Right lung (tissue), 2 donors: ENCODE measurements at regions not wholly inside any gene's neighbourhood (a gene's known extent, or its start where the extent isn't known, plus 50 kb on each side); places are given as distances from the start of the nearest gene placed in this dataset.
"Not testable (repeated sequence)": the region's sequence is repeated elsewhere in the genome, so short reads cannot be mapped to it uniquely, and the experiment has no call there.

Experiments used
- DNase-seq, 2 donors: peaks; one replicate each; pipeline ENCODE4 v3.0.0-alpha.2; 2013

DNA sequence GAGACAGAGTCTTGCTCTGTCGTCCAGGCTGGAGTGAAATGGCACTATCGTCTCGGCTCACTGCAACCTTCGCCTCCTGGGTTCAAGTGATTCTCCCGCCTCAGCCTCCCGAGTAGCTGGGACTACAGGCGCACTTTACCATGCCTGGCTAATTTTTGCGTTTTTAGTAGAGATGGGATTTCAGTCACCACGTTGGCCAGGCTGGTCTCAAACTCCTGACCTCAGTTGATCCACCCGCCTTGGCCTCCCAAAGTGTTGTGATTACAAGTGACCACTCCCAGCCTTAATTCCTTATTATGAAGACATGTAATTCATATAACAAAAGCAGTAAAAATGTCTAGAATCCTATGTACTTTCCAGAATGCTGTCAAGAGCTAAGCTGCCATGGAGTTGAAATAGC, 434.5 kb upstream of the ZNG1F start:
- not testable (repeated sequence) for DNase-seq

DNA sequence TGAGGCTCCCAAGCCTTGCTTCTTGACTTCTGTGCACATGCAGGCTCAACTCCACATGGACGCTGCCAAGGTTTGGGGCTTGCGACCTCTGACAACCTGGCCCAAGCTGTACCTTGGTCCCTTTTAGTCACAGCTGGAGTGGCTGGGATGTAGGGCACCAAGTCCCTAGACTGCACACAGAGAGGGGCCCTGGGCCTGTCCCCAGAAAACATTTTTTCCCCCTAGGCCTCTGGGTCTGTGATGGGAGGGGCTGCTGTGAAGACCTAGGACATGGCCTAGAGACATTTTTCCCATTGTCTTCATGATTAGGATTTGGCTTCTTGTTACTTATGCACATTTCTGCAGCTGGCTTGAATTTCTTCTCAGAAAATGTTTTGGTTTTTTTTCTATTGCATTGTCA, 430.1 kb upstream of the ZNG1F start:
- not testable (repeated sequence) for DNase-seq

DNA sequence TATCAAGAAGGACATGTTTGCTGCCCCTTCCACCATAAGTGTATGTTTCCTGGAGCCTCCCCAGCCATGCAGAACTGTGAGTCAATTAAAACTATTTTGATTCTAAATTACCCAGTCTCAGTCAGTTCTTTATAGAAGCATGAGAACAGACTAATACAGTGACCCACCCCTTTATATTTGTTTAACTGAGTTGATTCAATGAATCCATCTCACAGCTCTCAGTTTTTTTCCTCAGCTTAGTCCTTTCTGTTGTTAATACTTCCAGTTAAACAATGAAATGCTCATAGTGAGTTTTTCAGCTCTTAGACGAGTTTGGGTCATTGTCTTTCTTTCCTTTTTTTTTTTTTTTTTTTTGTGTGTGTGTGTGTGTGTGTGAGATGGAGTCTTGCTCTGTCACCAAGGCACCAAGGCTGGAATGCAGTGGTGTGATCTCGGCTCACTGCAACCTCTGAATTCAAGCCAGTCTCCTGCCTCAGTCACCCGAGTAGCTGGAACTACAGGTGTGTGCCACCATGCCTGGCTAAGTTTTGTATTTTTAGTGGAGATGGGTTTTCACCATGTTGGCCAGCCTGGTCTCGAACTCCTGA, 417.9 kb upstream of the ZNG1F start:
- DNase-seq, result not testable (repeated sequence)

DNA sequence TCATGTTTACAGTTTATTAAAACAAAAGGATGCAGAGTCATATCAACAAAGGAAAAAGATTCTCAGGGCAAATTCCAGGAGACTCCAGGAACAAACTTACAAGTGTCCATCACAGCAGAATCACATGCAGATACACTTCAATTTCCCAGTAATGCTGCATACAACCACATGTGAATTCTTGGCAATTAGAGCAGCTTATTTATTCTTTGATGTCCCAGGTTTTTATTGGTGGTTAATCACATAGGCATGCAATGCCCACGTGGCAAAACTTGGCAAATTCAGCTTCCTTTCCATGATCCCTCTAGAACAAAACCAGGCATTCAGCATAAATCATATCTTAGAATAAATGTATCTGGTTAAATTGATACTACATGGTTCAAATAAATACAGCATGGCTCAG, 376.5 kb upstream of the ZNG1F start:
- DNase-seq, result not testable (repeated sequence)
